Lung (tissue), 11 donors: ENCODE measurements at regions not wholly inside any gene's neighbourhood (a gene's known extent, or its start where the extent isn't known, plus 50 kb on each side); places are given as distances from the start of the nearest gene placed in this dataset.

ENCODE experiments used
- ATAC-seq: fragments of 200-7000 bp; cut with Tn5 transposase; one replicate; pipeline ENCODE4 v1.9.1; 2020; ENCODE audit warnings: moderate number of reproducible peaks; ENCODE audit not compliant: insufficient read depth, low FRiP score
- DNase-seq, 3 donors: peaks; one replicate each; pipeline ENCODE4 v3.0.0-alpha.2; 2013 to 2017
- H3K27ac ChIP-seq, 2 donors: one replicate each; pipeline ENCODE4 v1.5.1; 2013; ENCODE audit warnings: mild to moderate bottlenecking in 2 of 2, moderate library complexity in 2 of 2, control low read depth in 1 of 2, inconsistent platforms in 1 of 2, low read depth in 1 of 2, low read length in 1 of 2
- H3K27me3 ChIP-seq, 3 donors: one replicate each; pipeline ENCODE4 v1.5.1; 2013; ENCODE audit warnings: low read length in 2 of 3; ENCODE audit not compliant: control insufficient read depth in 3 of 3, insufficient read depth in 3 of 3
- H3K36me3 ChIP-seq, 4 donors: one replicate each; pipeline ENCODE4 v1.5.1; 2013; ENCODE audit warnings: low read length in 4 of 4, mild to moderate bottlenecking in 1 of 4, moderate library complexity in 1 of 4; ENCODE audit not compliant: control insufficient read depth in 4 of 4, insufficient read depth in 4 of 4
- H3K4me1 ChIP-seq, 5 donors: one replicate each; pipeline ENCODE4 v1.5.1; 2013; ENCODE audit warnings: low read length in 5 of 5, mild to moderate bottlenecking in 2 of 5, moderate library complexity in 1 of 5; ENCODE audit not compliant: control insufficient read depth in 5 of 5, insufficient read depth in 5 of 5
- H3K4me3 ChIP-seq: one replicate; pipeline ENCODE4 v1.5.1; 2013; ENCODE audit warnings: mild to moderate bottlenecking, control low read depth, moderate library complexity
- H3K9ac ChIP-seq, 2 donors: one replicate each; pipeline ENCODE4 v1.5.1; 2013; ENCODE audit warnings: low read length in 2 of 2, control low read depth in 1 of 2; ENCODE audit not compliant: insufficient read depth in 1 of 2
- H3K9me3 ChIP-seq, 4 donors: one replicate each; pipeline ENCODE4 v1.5.1; 2013; ENCODE audit warnings: low read length in 3 of 4, mild to moderate bottlenecking in 1 of 4, moderate library complexity in 1 of 4; ENCODE audit not compliant: control insufficient read depth in 4 of 4, insufficient read depth in 3 of 4
- CTCF ChIP-seq: IDR thresholded peaks from 2 replicates; pipeline ENCODE4 v1.5.1; 2012; ENCODE audit warnings: mild to moderate bottlenecking; ENCODE audit errors: control extremely low read depth, extremely low read depth
- WGBS, 2 donors: extraction: QIAGEN DNeasy Blood & Tissue Kit; methylation state at CpG; one replicate each; pipeline ENCODE4 v1.1.7; 2013; 5-methylcytosine and 5-hydroxymethylcytosine counted together
- donor health status: control.
- donor health status: control.
- donor health status: Bipolar disorder and iron deficiency.
- donor health status: healthy.
- donor health status: DM: yes; HTN: yes; CAD: no.

GRCh38 chr14:48580692-48581091 lies 905.3 kb upstream of the MDGA2 start:
- ATAC-seq (no peak), DNase-seq (no peak)
- Histone ChIP-seq H3K4me3 (no peak overlapping the region), H3K9me3 (peaks cover 0 to 3% (median 0%) of the 10 kb centered on the region in 4 donors), H3K27me3 (no peaks in the 10 kb centered on the region), H3K36me3 (no peaks in the 10 kb centered on the region), H3K9ac (no peak overlapping the region), H3K4me1 (no peaks in the 10 kb centered on the region), H3K27ac (no peak overlapping the region)
- TF ChIP-seq CTCF, result no peak
- 80 to 87% methylated on average over 5 of the region's 5 CpGs for WGBS, 2 donors

GRCh38 chr14:48575772-48576171 lies 900.4 kb upstream of the MDGA2 start:
- H3K4me1 ChIP-seq, result no peaks in the 10 kb centered on the region
- peaks cover 0 to 4% (median 0%) of the 10 kb centered on the region in 4 donors for H3K9me3 ChIP-seq
- no peaks in the 10 kb centered on the region for H3K27me3 ChIP-seq
- DNase-seq, result no peak
- no peaks in the 10 kb centered on the region for H3K36me3 ChIP-seq
- 63 to 68% methylated on average over 7 of the region's 7 CpGs for WGBS, 2 donors
- no peak for TF ChIP-seq CTCF
- H3K9ac ChIP-seq, result no peak overlapping the region
- H3K27ac ChIP-seq, result no peak overlapping the region
- H3K4me3 ChIP-seq, result no peak overlapping the region
- no peak for ATAC-seq

- 58 to 81% methylated on average over 2 of the region's 2 CpGs for WGBS, 2 donors
- no peaks in the 10 kb centered on the region for H3K27me3 ChIP-seq
- no peak overlapping the region for H3K4me3 ChIP-seq
- no peaks in the 10 kb centered on the region for H3K36me3 ChIP-seq
- H3K4me1 ChIP-seq, result no peaks in the 10 kb centered on the region
- H3K9ac ChIP-seq, result no peak overlapping the region
- no peaks in the 10 kb centered on the region for H3K9me3 ChIP-seq
- no peak for TF ChIP-seq CTCF
- ATAC-seq, result no peak
- no peak overlapping the region for H3K27ac ChIP-seq
- no peak for DNase-seq
Observed at GRCh38 chr14:48568688-48569087, 893.3 kb upstream of the MDGA2 start.

GRCh38 chr14:48568252-48568651 lies 892.8 kb upstream of the MDGA2 start:
- no peaks in the 10 kb centered on the region for H3K4me1 ChIP-seq
- H3K27ac ChIP-seq, result no peak overlapping the region
- no peaks in the 10 kb centered on the region for H3K27me3 ChIP-seq
- ATAC-seq (no peak), DNase-seq (no peak)
- no peak overlapping the region for H3K9ac ChIP-seq
- no peaks in the 10 kb centered on the region for H3K9me3 ChIP-seq
- no peaks in the 10 kb centered on the region for H3K36me3 ChIP-seq
- 90 to 92% methylated on average over 1 of the region's 1 CpG for WGBS, 2 donors
- no peak overlapping the region for H3K4me3 ChIP-seq
- TF ChIP-seq CTCF, result no peak
